ENCODE measurements at regions not wholly inside any gene's neighbourhood (a gene's known extent, or its start where the extent isn't known, plus 50 kb on each side); places are given as distances from the start of the nearest gene placed in this dataset.

GRCh38 chr14:53850714-53851296 is 105.8 kb downstream of the BMP4 start:
- Histone ChIP-seq H3K4me2 (no peak overlapping the region), H3K27me3 (ENCODE audit: insufficient read depth) (no peaks in the 10 kb centered on the region; the same call in 1 of the 2 replicates), H3K9ac (no peak overlapping the region), H3K4me1 (ENCODE audit: control insufficient read depth in 1 of 2, insufficient read depth in 2 of 2, low read depth in 1 of 2, low read length in 1 of 2) (no peaks in the 10 kb centered on the region), H3K27ac (ENCODE audit: low read depth in 2 of 2, low read length in 1 of 2) (no peak overlapping the region), H3K9me3 (no peaks in the 10 kb centered on the region), H2AFZ (ENCODE audit: low read depth) (no peak overlapping the region), H3K79me2 (ENCODE audit: insufficient read depth) (no peaks in the 10 kb centered on the region), H3F3A (replicated peaks; ENCODE audit: insufficient read depth) (no peaks in the 10 kb centered on the region), H3K9me2 (no peaks in the 10 kb centered on the region), H3K36me3 (replicated peaks in 1 of 2; ENCODE audit: control insufficient read depth in 1 of 2, insufficient read depth in 2 of 2, low read length in 1 of 2) (no peaks in the 10 kb centered on the region), H3K4me3 (ENCODE audit: low read depth in 2 of 2, low read length in 1 of 2) (no peak overlapping the region), H4K20me1 (ENCODE audit: insufficient read depth) (no peaks in the 10 kb centered on the region)
- TF ChIP-seq FOSL2 (IDR thresholded peaks at IDR 0.05; ENCODE audit: borderline replicate concordance, low read depth) (no peak), SIN3A (IDR thresholded peaks at IDR 0.05; ENCODE audit: borderline replicate concordance, low read depth, low read length) (no peak), RCOR1 (IDR thresholded peaks at IDR 0.05; ENCODE audit: low read length) (no peak), ELF1 (IDR thresholded peaks at IDR 0.05) (no peak), RAD21 (IDR thresholded peaks at IDR 0.05; ENCODE audit: low read length) (no peak), TAF1 (IDR thresholded peaks at IDR 0.05; ENCODE audit: borderline replicate concordance, low read depth, low read length) (no peak), FOXM1 (IDR thresholded peaks at IDR 0.05; ENCODE audit: low read depth) (no peak), USF1 (IDR thresholded peaks at IDR 0.05; ENCODE audit: borderline replicate concordance, low read depth) (no peak), IRF3 (IDR thresholded peaks at IDR 0.05; ENCODE audit: low read depth, low read length) (no peak)
- DNase-seq, result no peak
- WGBS (ENCODE audit: low lambda C conversion rate), result 5% methylated on average over 4 of the region's 4 CpGs
- ChIA-PET CTCF (no interaction called here), POLR2A (no interaction called here)

GRCh38 chr14:53849549-53849948 is 107.1 kb downstream of the BMP4 start:
- no peak overlapping the region for H3K4me2 ChIP-seq
- 17% methylated on average over 6 of the region's 6 CpGs for WGBS (ENCODE audit: low lambda C conversion rate)
- no peak for DNase-seq
- H4K20me1 ChIP-seq (ENCODE audit: insufficient read depth), result no peaks in the 10 kb centered on the region
- no peaks in the 10 kb centered on the region for H3K9me3 ChIP-seq
- CTCF ChIA-PET, result no interaction called here
- H3K4me3 ChIP-seq (ENCODE audit: low read depth in 2 of 2, low read length in 1 of 2), result no peak overlapping the region
- H3K9me2 ChIP-seq, result no peaks in the 10 kb centered on the region
- H3F3A ChIP-seq (replicated peaks; ENCODE audit: insufficient read depth), result no peaks in the 10 kb centered on the region
- no peak overlapping the region for H3K9ac ChIP-seq
- no peak overlapping the region for H3K27ac ChIP-seq (ENCODE audit: low read depth in 2 of 2, low read length in 1 of 2)
- POLR2A ChIA-PET, result no interaction called here
- H3K27me3 ChIP-seq (ENCODE audit: insufficient read depth), result no peaks in the 10 kb centered on the region; the same call in 1 of the 2 replicates
- H3K79me2 ChIP-seq (ENCODE audit: insufficient read depth), result no peaks in the 10 kb centered on the region
- no peaks in the 10 kb centered on the region for H3K36me3 ChIP-seq (replicated peaks in 1 of 2; ENCODE audit: control insufficient read depth in 1 of 2, insufficient read depth in 2 of 2, low read length in 1 of 2)
- no peaks in the 10 kb centered on the region for H3K4me1 ChIP-seq (ENCODE audit: control insufficient read depth in 1 of 2, insufficient read depth in 2 of 2, low read depth in 1 of 2, low read length in 1 of 2)
- no peak overlapping the region for H2AFZ ChIP-seq (ENCODE audit: low read depth)
- TF ChIP-seq TCF12 (IDR thresholded peaks at IDR 0.05) (no peak), TEAD4 (IDR thresholded peaks at IDR 0.05; ENCODE audit: borderline replicate concordance, insufficient read depth) (no peak), FOXJ3 (CRISPR knock-in tag; IDR thresholded peaks at IDR 0.05) (no peak), EZH2phosphoT487 (IDR thresholded peaks at IDR 0.05; ENCODE audit: borderline replicate concordance, low read depth) (no peak), JUND (IDR thresholded peaks at IDR 0.05) (no peak), NFIC (IDR thresholded peaks at IDR 0.05; ENCODE audit: borderline replicate concordance) (no peak), CTCF (IDR thresholded peaks at IDR 0.05) (no peak), POLR2AphosphoS5 (IDR thresholded peaks at IDR 0.05; ENCODE audit: low read depth, low read length) (no peak), ZBTB33 (IDR thresholded peaks at IDR 0.05; ENCODE audit: borderline replicate concordance, low read depth) (no peak), YY1 (IDR thresholded peaks at IDR 0.05; ENCODE audit: low read depth) (no peak), USF1 (IDR thresholded peaks at IDR 0.05; ENCODE audit: borderline replicate concordance, low read depth) (no peak), FOSL2 (IDR thresholded peaks at IDR 0.05; ENCODE audit: borderline replicate concordance, low read depth) (no peak), SMC3 (IDR thresholded peaks at IDR 0.05; ENCODE audit: low read depth, low read length) (no peak)
